Renal cortical epithelial cell (primary cell): ENCODE measurements at regions not wholly inside any gene's neighbourhood (a gene's known extent, or its start where the extent isn't known, plus 50 kb on each side); places are given as distances from the start of the nearest gene placed in this dataset.

Source experiments
- DNase-seq: peaks from one replicate; pipeline ENCODE4 v3.0.0-alpha.2; 2011; ENCODE audit warnings: low read depth

GRCh38 chr4:123807866-123808265, 411.3 kb downstream of the SPRY1 start:
- DNase-seq, result no peak

GRCh38 chr4:123809864-123810263, 413.3 kb downstream of the SPRY1 start:
- no peak for DNase-seq

- no peak for DNase-seq
These were observed 415.4 kb downstream of the SPRY1 start for GRCh38 chr4:123812066-123812390.

GRCh38 chr4:123813901-123814300, 417.3 kb downstream of the SPRY1 start:
- DNase-seq, result no peak

- DNase-seq, result no peak
These were observed 419.9 kb downstream of the SPRY1 start for GRCh38 chr4:123816462-123816861.

GRCh38 chr4:123817025-123817688, 420.6 kb downstream of the SPRY1 start:
- DNase-seq, result no peak

GRCh38 chr4:123819362-123820035, 422.9 kb downstream of the SPRY1 start:
- peak; percentile 64 for DNase-seq

GRCh38 chr4:123821861-123822260, 425.3 kb downstream of the SPRY1 start:
- peak; percentile 85 for DNase-seq

GRCh38 chr4:123822353-123822752, 425.8 kb downstream of the SPRY1 start:
- DNase-seq, result no peak

- DNase-seq, result no peak
These were observed 426.6 kb downstream of the SPRY1 start for GRCh38 chr4:123823244-123823643.

GRCh38 chr4:123824524-123824923, 427.9 kb downstream of the SPRY1 start:
- no peak for DNase-seq

- DNase-seq, result peak; percentile 49
These were observed 429.1 kb downstream of the SPRY1 start for GRCh38 chr4:123825596-123826291.

GRCh38 chr4:123826896-123827295, 430.3 kb downstream of the SPRY1 start:
- no peak for DNase-seq

GRCh38 chr4:123827511-123827910, 430.9 kb downstream of the SPRY1 start:
- DNase-seq, result no peak

GRCh38 chr4:123830930-123831329, 434.3 kb downstream of the SPRY1 start:
- DNase-seq, result no peak

- peak; percentile 97 for DNase-seq
These were observed 435.8 kb downstream of the SPRY1 start for GRCh38 chr4:123832173-123833026.

GRCh38 chr4:123833171-123833643, 436.6 kb downstream of the SPRY1 start:
- DNase-seq, result no peak

GRCh38 chr4:123835831-123836590, 439.4 kb downstream of the SPRY1 start:
- DNase-seq, result no peak

GRCh38 chr4:123836851-123837595, 440.4 kb downstream of the SPRY1 start:
- DNase-seq, result no peak

GRCh38 chr4:123838474-123838873, 441.9 kb downstream of the SPRY1 start:
- DNase-seq, result no peak

GRCh38 chr4:123840197-123840596, 443.6 kb downstream of the SPRY1 start:
- no peak for DNase-seq
